SH-SY5Y (cell line): ENCODE measurements at regions not wholly inside any gene's neighbourhood (a gene's known extent, or its start where the extent isn't known, plus 50 kb on each side); places are given as distances from the start of the nearest gene placed in this dataset.

Source experiments
- GATA2 ChIP-seq: IDR thresholded peaks from 2 replicates; pipeline ENCODE4 v1.6.1; 2011; ENCODE audit warnings: mild to moderate bottlenecking, low read depth, low read length
- GATA3 ChIP-seq: IDR thresholded peaks from 2 replicates; pipeline ENCODE4 v1.6.1; 2011; ENCODE audit warnings: low read depth, mild to moderate bottlenecking, low read length, moderate library complexity

GRCh38 chr2:128708106-128708816, 389.6 kb upstream of the HS6ST1 start:
- TF ChIP-seq GATA3 (no peak), GATA2 (no peak)

GRCh38 chr2:128710242-128710641, 391.6 kb upstream of the HS6ST1 start:
- TF ChIP-seq GATA2 (no peak), GATA3 (no peak)

- TF ChIP-seq GATA3: no peak
- no peak for TF ChIP-seq GATA2
Measured at GRCh38 chr2:128710729-128711128, 392.1 kb upstream of the HS6ST1 start.

GRCh38 chr2:128714285-128714684, 395.6 kb upstream of the HS6ST1 start:
- no peak for TF ChIP-seq GATA2
- no peak for TF ChIP-seq GATA3

- TF ChIP-seq GATA2: no peak
- TF ChIP-seq GATA3: no peak
Measured at GRCh38 chr2:128714851-128715312, 396.2 kb upstream of the HS6ST1 start.

GRCh38 chr2:128715360-128715759, 396.7 kb upstream of the HS6ST1 start:
- no peak for TF ChIP-seq GATA3
- no peak for TF ChIP-seq GATA2

GRCh38 chr2:128716299-128716721, 397.6 kb upstream of the HS6ST1 start:
- TF ChIP-seq GATA3 (no peak), GATA2 (no peak)

GRCh38 chr2:128717758-128718710, 399.4 kb upstream of the HS6ST1 start:
- TF ChIP-seq GATA2 (no peak), GATA3 (no peak)

- TF ChIP-seq GATA2 (no peak), GATA3 (no peak)
Measured at GRCh38 chr2:128720080-128721022, 401.7 kb upstream of the HS6ST1 start.

GRCh38 chr2:128721096-128721495, 402.4 kb upstream of the HS6ST1 start:
- TF ChIP-seq GATA3 (no peak), GATA2 (no peak)

- no peak for TF ChIP-seq GATA3
- TF ChIP-seq GATA2: no peak
Measured at GRCh38 chr2:128722489-128722888, 403.8 kb upstream of the HS6ST1 start.

- TF ChIP-seq GATA3 (no peak), GATA2 (no peak)
Measured at GRCh38 chr2:128724547-128724946, 405.9 kb upstream of the HS6ST1 start.

GRCh38 chr2:128724972-128725371, 406.3 kb upstream of the HS6ST1 start:
- no peak for TF ChIP-seq GATA2
- no peak for TF ChIP-seq GATA3

GRCh38 chr2:128726236-128726635, 407.6 kb upstream of the HS6ST1 start:
- no peak for TF ChIP-seq GATA3
- no peak for TF ChIP-seq GATA2

- no peak for TF ChIP-seq GATA2
- no peak for TF ChIP-seq GATA3
Measured at GRCh38 chr2:128726911-128727310, 408.2 kb upstream of the HS6ST1 start.
